GM23248 (cell line): ENCODE measurements at regions not wholly inside any gene's neighbourhood (a gene's known extent, or its start where the extent isn't known, plus 50 kb on each side); places are given as distances from the start of the nearest gene placed in this dataset.

Experiments used
- EZH2 ChIP-seq: fragments of 200-600 bp; sonication (generic); IDR thresholded peaks from 2 replicates; pipeline ENCODE4 v1.6.1; 2018; ENCODE audit warnings: antibody characterized with exemption, mild to moderate bottlenecking; ENCODE audit not compliant: insufficient read depth, poor library complexity, severe bottlenecking
- EZH2phosphoT487 ChIP-seq: fragments of 200-600 bp; sonication (generic); IDR thresholded peaks from 2 replicates; pipeline ENCODE4 v1.6.1; 2018; ENCODE audit warnings: antibody characterized with exemption, moderate library complexity, mild to moderate bottlenecking, low read depth; ENCODE audit not compliant: insufficient read depth

DNA sequence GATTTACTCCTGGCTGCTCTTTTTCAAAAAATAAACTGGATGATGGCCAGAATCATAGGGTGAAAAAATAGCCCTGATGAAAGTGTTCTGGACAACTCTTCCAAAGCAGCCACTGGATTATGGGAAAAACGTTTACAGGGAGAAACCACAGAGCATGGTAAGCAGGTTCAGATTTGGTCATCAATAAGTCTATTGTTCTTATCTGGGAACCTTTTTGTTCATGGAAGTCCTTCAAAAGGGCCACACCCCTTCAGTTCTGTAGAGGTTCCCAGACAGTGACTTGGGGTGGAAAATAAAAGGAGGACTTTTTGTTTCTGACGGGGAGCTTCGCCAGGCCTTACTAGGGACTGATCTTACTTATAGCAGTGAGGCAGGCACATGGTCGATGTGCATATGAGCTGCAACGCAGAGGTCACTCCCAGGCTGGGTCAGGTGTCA, 117.4 kb upstream of the SLC38A2 start:
- TF ChIP-seq EZH2phosphoT487, result no peak
- no peak for TF ChIP-seq EZH2
